Caco-2 (cell line): ENCODE measurements at regions not wholly inside any gene's neighbourhood (a gene's known extent, or its start where the extent isn't known, plus 50 kb on each side); places are given as distances from the start of the nearest gene placed in this dataset.
"Not testable (repeated sequence)": the region's sequence is repeated elsewhere in the genome, so short reads cannot be mapped to it uniquely, and the experiment has no call there.

Source experiments
- BruUV-seq: library from RNA; stranded (reverse); fragments of 400-500 nt; replicated peaks from 2 replicates; lab custom pipeline; 2021; lab: Mats Ljungman, UMichigan
- CTCF ChIA-PET: fragments of 300-600 bp; sonication (Branson Sonifier 250); formaldehyde crosslinking; loops from one replicate; lab custom pipeline; 2022; ENCODE audit warnings: antibody characterized with exemption; lab: Charles Lee
- POLR2A ChIA-PET: fragments of 300-600 bp; sonication (Branson Sonifier 250); formaldehyde crosslinking; loops from one replicate; lab custom pipeline; 2022; ENCODE audit warnings: antibody characterized with exemption; lab: Charles Lee
- DNase-seq, 2 experiments: peaks; one replicate each; pipeline versions ENCODE4 v3.0.0 to v3.0.0-alpha.2; 2020 to 2022
- H3K27me3 ChIP-seq: replicated peaks from 2 replicates; pipeline ENCODE4 v1.6.0; 2011; ENCODE audit warnings: low read length; ENCODE audit not compliant: control insufficient read depth, insufficient read depth
- H3K36me3 ChIP-seq: 2 replicates; pipeline ENCODE4 v1.5.1; 2011; ENCODE audit warnings: low read length; ENCODE audit not compliant: control insufficient read depth, insufficient read depth
- H3K4me1 ChIP-seq: fragments of 250-450 bp; sonication (Bioruptor Pico); 2 replicates; pipeline ENCODE4 v1.5.1; 2020; ENCODE audit warnings: mild to moderate bottlenecking
- H3K4me3 ChIP-seq: 2 replicates; pipeline ENCODE4 v1.5.1; 2011; ENCODE audit warnings: low read depth, mild to moderate bottlenecking, control low read depth, low read length
- H3K9me3 ChIP-seq: fragments of 250-450 bp; sonication (Bioruptor Pico); 2 replicates; pipeline ENCODE4 v1.5.1; 2020; ENCODE audit warnings: mild to moderate bottlenecking, moderate library complexity
- H3K27ac Mint-ChIP-seq: one replicate; pipeline ENCODE4 v1.8.0; 2022; ENCODE audit warnings: mixed read lengths; ENCODE audit not compliant: unreplicated experiment
- H3K27me3 Mint-ChIP-seq: one replicate; pipeline ENCODE4 v1.8.0; 2022; ENCODE audit warnings: mixed read lengths; ENCODE audit not compliant: insufficient read depth, unreplicated experiment
- H3K36me3 Mint-ChIP-seq: one replicate; pipeline ENCODE4 v1.8.0; 2022; ENCODE audit warnings: mild to moderate bottlenecking, mixed read lengths; ENCODE audit not compliant: insufficient read depth, unreplicated experiment
- H3K4me1 Mint-ChIP-seq: one replicate; pipeline ENCODE4 v1.8.0; 2022; ENCODE audit warnings: low read depth, mixed read lengths; ENCODE audit not compliant: unreplicated experiment
- H3K4me3 Mint-ChIP-seq: one replicate; pipeline ENCODE4 v1.8.0; 2022; ENCODE audit warnings: mild to moderate bottlenecking, moderate library complexity, mixed read lengths; ENCODE audit not compliant: unreplicated experiment
- H3K9me3 Mint-ChIP-seq: one replicate; pipeline ENCODE4 v1.8.0; 2022; ENCODE audit warnings: mixed read lengths; ENCODE audit not compliant: unreplicated experiment
- intact Hi-C: fragments of 100-400 bp; cut with micrococcal nuclease; formaldehyde crosslinking; loops from one replicate; pipeline ENCODE4 v1.10.0; 2022; ENCODE audit not compliant: unreplicated experiment
- TF ChIP-seq, protein P1 (sequence below), 2 experiments: fragments of 200-600 bp in 1 of 2; IDR thresholded peaks; 1 replicate in 1 of 2; 2 replicates in 1 of 2; pipeline versions ENCODE4 v1.5.1 to v1.8.0; 2011 to 2022; ENCODE audit warnings: antibody characterized with exemption in 1 of 2, control low read depth in 1 of 2, inconsistent platforms in 1 of 2, low read depth in 1 of 2, low read length in 1 of 2, mild to moderate bottlenecking in 1 of 2, moderate library complexity in 1 of 2; ENCODE audit not compliant: insufficient read depth in 1 of 2, severe bottlenecking in 1 of 2, unreplicated experiment in 1 of 2

DNA sequence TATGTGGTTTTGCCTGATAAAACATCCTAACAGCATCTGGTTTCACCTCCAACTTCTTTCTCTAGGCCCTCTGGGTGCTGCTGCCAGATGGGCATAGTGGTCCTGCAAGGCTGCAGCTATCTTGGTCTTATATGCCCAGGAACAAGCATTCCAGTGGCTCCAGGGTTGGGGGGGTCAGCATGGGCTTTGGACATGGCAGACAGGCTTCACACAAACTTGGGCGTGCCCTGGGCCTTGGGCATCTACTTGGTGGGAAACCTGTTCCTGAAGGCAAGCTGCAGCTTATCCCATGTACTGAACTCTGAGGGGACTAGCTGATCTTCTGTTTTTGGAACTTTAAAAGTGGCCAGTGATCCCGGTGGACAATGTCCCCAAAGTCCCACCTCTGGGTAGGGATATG is 54.9 kb upstream of the ZNF678 start:
- TF ChIP-seq, protein P1, sequence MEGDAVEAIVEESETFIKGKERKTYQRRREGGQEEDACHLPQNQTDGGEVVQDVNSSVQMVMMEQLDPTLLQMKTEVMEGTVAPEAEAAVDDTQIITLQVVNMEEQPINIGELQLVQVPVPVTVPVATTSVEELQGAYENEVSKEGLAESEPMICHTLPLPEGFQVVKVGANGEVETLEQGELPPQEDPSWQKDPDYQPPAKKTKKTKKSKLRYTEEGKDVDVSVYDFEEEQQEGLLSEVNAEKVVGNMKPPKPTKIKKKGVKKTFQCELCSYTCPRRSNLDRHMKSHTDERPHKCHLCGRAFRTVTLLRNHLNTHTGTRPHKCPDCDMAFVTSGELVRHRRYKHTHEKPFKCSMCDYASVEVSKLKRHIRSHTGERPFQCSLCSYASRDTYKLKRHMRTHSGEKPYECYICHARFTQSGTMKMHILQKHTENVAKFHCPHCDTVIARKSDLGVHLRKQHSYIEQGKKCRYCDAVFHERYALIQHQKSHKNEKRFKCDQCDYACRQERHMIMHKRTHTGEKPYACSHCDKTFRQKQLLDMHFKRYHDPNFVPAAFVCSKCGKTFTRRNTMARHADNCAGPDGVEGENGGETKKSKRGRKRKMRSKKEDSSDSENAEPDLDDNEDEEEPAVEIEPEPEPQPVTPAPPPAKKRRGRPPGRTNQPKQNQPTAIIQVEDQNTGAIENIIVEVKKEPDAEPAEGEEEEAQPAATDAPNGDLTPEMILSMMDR (IDR thresholded peaks at IDR 0.05; ENCODE audit: insufficient read depth in 1 of 2, low read depth in 1 of 2, low read length in 1 of 2, severe bottlenecking in 1 of 2, unreplicated experiment in 1 of 2): no peak
- POLR2A ChIA-PET: no interaction called here
- no peaks in the 10 kb centered on the region for H3K4me1 Mint-ChIP-seq
- intact Hi-C loops: no loop called here
- no peaks in the 10 kb centered on the region for H3K9me3 ChIP-seq
- DNase-seq: no peak
- H3K27me3 ChIP-seq: no peaks in the 10 kb centered on the region
- H3K4me3 Mint-ChIP-seq: no peak overlapping the region
- no peak overlapping the region for H3K4me3 ChIP-seq
- H3K9me3 Mint-ChIP-seq: no peaks in the 10 kb centered on the region
- CTCF ChIA-PET: no interaction called here
- no peaks in the 10 kb centered on the region for H3K4me1 ChIP-seq
- H3K27ac Mint-ChIP-seq: no peak overlapping the region
- H3K36me3 ChIP-seq: no peaks in the 10 kb centered on the region
- no TSS peak for BruUV-seq
- H3K27me3 Mint-ChIP-seq: peaks cover 1% of the 10 kb centered on the region
- no peaks in the 10 kb centered on the region for H3K36me3 Mint-ChIP-seq

DNA sequence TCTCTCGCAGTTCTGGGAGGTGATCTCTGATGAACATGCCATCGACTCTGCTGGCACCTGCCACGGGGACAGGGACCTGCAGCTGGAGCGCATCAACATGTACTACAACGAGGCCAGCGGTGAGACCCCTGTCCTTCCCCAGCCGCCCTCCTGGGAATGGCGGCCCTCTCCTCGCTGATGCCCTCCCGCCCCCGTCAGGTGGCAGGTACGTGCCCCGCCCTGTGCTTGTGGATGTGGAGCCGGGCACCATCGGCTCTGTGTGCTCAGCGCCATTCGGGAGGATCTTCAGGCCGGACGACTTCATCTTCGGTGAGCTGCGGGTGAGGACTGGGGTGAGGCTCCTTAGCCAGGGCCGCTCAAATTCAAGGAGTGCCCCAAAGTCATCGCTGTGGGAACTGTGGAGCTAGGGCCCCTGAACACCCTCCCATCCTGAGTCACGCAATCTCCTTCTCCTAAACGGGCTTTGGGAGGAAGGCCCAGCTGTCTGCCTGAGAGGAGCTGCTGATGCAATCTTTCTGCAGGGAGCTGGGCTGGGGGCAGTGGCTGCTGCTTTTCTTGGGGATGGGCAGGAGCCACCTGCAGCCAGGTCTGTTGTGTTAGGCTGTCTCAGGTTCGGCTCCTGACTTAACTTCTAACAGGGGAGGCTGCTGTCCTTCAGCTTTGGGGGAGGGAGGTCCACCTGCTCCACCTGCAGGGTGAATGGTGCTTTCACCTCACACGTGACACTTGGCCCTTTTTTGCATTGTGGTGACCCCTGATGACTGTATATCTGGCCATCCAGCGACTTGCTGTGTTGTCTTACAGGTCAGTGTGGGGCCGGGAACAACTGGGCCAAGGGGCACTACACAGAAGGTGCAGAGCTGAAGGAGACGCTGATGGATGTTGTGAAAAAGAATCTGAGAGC is 56.6 kb upstream of the ZNF678 start:
- DNase-seq, H3K36me3 Mint-ChIP-seq, H3K27me3 ChIP-seq, H3K4me3 ChIP-seq, H3K27ac Mint-ChIP-seq, H3K9me3 Mint-ChIP-seq, H3K27me3 Mint-ChIP-seq, POLR2A ChIA-PET, intact Hi-C loops, CTCF ChIA-PET, H3K4me1 Mint-ChIP-seq, H3K4me3 Mint-ChIP-seq, H3K36me3 ChIP-seq, H3K9me3 ChIP-seq, H3K4me1 ChIP-seq, BruUV-seq: not testable (repeated sequence)

DNA sequence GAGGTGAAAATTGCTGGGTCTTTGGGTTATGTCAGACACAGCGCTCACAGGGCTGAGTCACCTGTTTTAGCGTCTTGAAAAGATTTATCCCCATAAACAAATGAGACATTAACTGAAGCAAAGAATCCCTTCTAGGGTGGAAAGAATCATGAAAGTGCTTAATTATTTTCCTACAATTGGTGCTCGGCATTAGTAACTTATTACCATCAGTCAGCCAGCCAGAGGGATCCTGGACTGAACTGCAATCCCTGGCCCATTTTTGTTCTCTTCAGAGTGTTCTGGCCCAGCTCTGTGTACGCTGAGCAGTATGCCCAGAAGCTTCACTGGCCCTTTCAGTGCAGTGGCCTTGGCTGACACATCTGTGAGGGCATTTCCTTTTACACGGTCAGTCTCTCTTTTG is 67.3 kb upstream of the ZNF678 start:
- intact Hi-C loops, H3K4me1 ChIP-seq, CTCF ChIA-PET, H3K4me3 Mint-ChIP-seq, H3K36me3 ChIP-seq, H3K36me3 Mint-ChIP-seq, DNase-seq, H3K4me3 ChIP-seq, H3K9me3 ChIP-seq, H3K27me3 ChIP-seq, H3K27ac Mint-ChIP-seq, H3K4me1 Mint-ChIP-seq, H3K27me3 Mint-ChIP-seq, POLR2A ChIA-PET, H3K9me3 Mint-ChIP-seq, BruUV-seq: not testable (repeated sequence)

DNA sequence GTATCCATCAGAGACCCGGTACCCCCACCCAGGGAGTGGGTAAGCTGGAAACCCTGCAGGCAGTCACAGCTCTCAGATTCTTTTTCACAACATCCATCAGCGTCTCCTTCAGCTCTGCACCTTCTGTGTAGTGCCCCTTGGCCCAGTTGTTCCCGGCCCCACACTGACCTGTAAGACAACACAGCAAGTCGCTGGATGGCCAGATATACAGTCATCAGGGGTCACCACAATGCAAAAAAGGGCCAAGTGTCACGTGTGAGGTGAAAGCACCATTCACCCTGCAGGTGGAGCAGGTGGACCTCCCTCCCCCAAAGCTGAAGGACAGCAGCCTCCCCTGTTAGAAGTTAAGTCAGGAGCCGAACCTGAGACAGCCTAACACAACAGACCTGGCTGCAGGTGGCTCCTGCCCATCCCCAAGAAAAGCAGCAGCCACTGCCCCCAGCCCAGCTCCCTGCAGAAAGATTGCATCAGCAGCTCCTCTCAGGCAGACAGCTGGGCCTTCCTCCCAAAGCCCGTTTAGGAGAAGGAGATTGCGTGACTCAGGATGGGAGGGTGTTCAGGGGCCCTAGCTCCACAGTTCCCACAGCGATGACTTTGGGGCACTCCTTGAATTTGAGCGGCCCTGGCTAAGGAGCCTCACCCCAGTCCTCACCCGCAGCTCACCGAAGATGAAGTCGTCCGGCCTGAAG is 69.3 kb upstream of the ZNF678 start:
- H3K9me3 Mint-ChIP-seq, POLR2A ChIA-PET, CTCF ChIA-PET, H3K4me3 Mint-ChIP-seq, H3K36me3 Mint-ChIP-seq, intact Hi-C loops, BruUV-seq, DNase-seq, H3K27me3 ChIP-seq, H3K9me3 ChIP-seq, H3K36me3 ChIP-seq, H3K27ac Mint-ChIP-seq, H3K4me1 Mint-ChIP-seq, H3K4me1 ChIP-seq, H3K27me3 Mint-ChIP-seq, H3K4me3 ChIP-seq: not testable (repeated sequence)
